ENCODE measurements at regions not wholly inside any gene's neighbourhood (a gene's known extent, or its start where the extent isn't known, plus 50 kb on each side); places are given as distances from the start of the nearest gene placed in this dataset.

GRCh38 chr21:16713331-16714117, 799.3 kb upstream of the CXADR start:
- intact Hi-C loops (cut with micrococcal nuclease) = no loop called here

GRCh38 chr21:16740511-16740910, 772.3 kb upstream of the CXADR start:
- intact Hi-C loops (cut with micrococcal nuclease) = no loop called here

GRCh38 chr21:16741141-16741665, 771.6 kb upstream of the CXADR start:
- intact Hi-C loops (cut with micrococcal nuclease) = no loop called here

GRCh38 chr21:16742131-16742641, 770.7 kb upstream of the CXADR start:
- intact Hi-C loops (cut with micrococcal nuclease) = no loop called here

GRCh38 chr21:16742741-16743140, 770.1 kb upstream of the CXADR start:
- intact Hi-C loops (cut with micrococcal nuclease) = no loop called here

- intact Hi-C loops (cut with micrococcal nuclease) = no loop called here
Observed at GRCh38 chr21:16743317-16743716, 769.5 kb upstream of the CXADR start.

GRCh38 chr21:16750926-16751325, 761.9 kb upstream of the CXADR start:
- intact Hi-C loops (cut with micrococcal nuclease) = no loop called here

GRCh38 chr21:16751695-16752474, 761.0 kb upstream of the CXADR start:
- intact Hi-C loops (cut with micrococcal nuclease) = no loop called here

- intact Hi-C loops (cut with micrococcal nuclease) = no loop called here
Observed at GRCh38 chr21:16752475-16752857, 760.4 kb upstream of the CXADR start.

GRCh38 chr21:16755061-16755460, 757.8 kb upstream of the CXADR start:
- intact Hi-C loops (cut with micrococcal nuclease) = no loop called here

GRCh38 chr21:16767201-16767600, 745.6 kb upstream of the CXADR start:
- intact Hi-C loops (cut with micrococcal nuclease) = no loop called here

GRCh38 chr21:16768096-16768495, 744.7 kb upstream of the CXADR start:
- intact Hi-C loops (cut with micrococcal nuclease) = no loop called here

- intact Hi-C loops (cut with micrococcal nuclease) = no loop called here
Observed at GRCh38 chr21:16770266-16770665, 742.6 kb upstream of the CXADR start.

GRCh38 chr21:16773206-16773605, 739.6 kb upstream of the CXADR start:
- intact Hi-C loops (cut with micrococcal nuclease) = no loop called here

- intact Hi-C loops (cut with micrococcal nuclease) = no loop called here
Observed at GRCh38 chr21:16775076-16775475, 737.8 kb upstream of the CXADR start.

- intact Hi-C loops (cut with micrococcal nuclease) = no loop called here
Observed at GRCh38 chr21:16777041-16777720, 735.7 kb upstream of the CXADR start.

- intact Hi-C loops (cut with micrococcal nuclease) = no loop called here
Observed at GRCh38 chr21:16788584-16788983, 724.3 kb upstream of the CXADR start.

- intact Hi-C loops (cut with micrococcal nuclease) = no loop called here
Observed at GRCh38 chr21:16789636-16790035, 723.2 kb upstream of the CXADR start.

GRCh38 chr21:16792101-16792500, 720.7 kb upstream of the CXADR start:
- intact Hi-C loops (cut with micrococcal nuclease) = no loop called here

- intact Hi-C loops (cut with micrococcal nuclease) = no loop called here
Observed at GRCh38 chr21:16794950-16795349, 717.9 kb upstream of the CXADR start.

GRCh38 chr21:16796776-16797175, 716.1 kb upstream of the CXADR start:
- intact Hi-C loops (cut with micrococcal nuclease) = no loop called here

GRCh38 chr21:16797540-16797939, 715.3 kb upstream of the CXADR start:
- intact Hi-C loops (cut with micrococcal nuclease) = no loop called here
